Neutrophil (primary cell): ENCODE measurements at regions not wholly inside any gene's neighbourhood (a gene's known extent, or its start where the extent isn't known, plus 50 kb on each side); places are given as distances from the start of the nearest gene placed in this dataset.
"Not testable (repeated sequence)": the region's sequence is repeated elsewhere in the genome, so short reads cannot be mapped to it uniquely, and the experiment has no call there.

Source experiments
- H3K27ac ChIP-seq: fragments of 200-600 bp; sonication (generic); 2 replicates; pipeline ENCODE4 v1.5.1; 2016; ENCODE audit warnings: mild to moderate bottlenecking, moderate library complexity
- H3K27me3 ChIP-seq: fragments of 200-600 bp; sonication (generic); 2 replicates; pipeline ENCODE4 v1.6.0; 2016; ENCODE audit warnings: mild to moderate bottlenecking
- H3K36me3 ChIP-seq: fragments of 200-600 bp; sonication (generic); 2 replicates; pipeline ENCODE4 v1.5.1; 2017
- H3K4me1 ChIP-seq, 2 experiments: fragments of 200-600 bp in 1 of 2; sonication (generic) in 1 of 2; 1 replicate in 1 of 2; 2 replicates in 1 of 2; pipeline versions ENCODE4 v1.5.1 to v1.6.1; 2013 to 2016; ENCODE audit warnings: low read depth in 1 of 2, low read length in 1 of 2, mild to moderate bottlenecking in 1 of 2, moderate library complexity in 1 of 2; ENCODE audit not compliant: control insufficient read depth in 1 of 2, insufficient read depth in 1 of 2
- H3K4me3 ChIP-seq, 2 experiments: fragments of 200-600 bp in 1 of 2; sonication (generic) in 1 of 2; 1 replicate in 1 of 2; 2 replicates in 1 of 2; pipeline ENCODE4 v1.5.1; 2013 to 2016; ENCODE audit warnings: low read depth in 1 of 2, low read length in 1 of 2, mild to moderate bottlenecking in 1 of 2, moderate library complexity in 1 of 2
- H3K9me3 ChIP-seq: fragments of 200-600 bp; sonication (generic); 2 replicates; pipeline ENCODE4 v1.5.1; 2016
- TF ChIP-seq, protein P1 (sequence below): fragments of 200-600 bp; sonication (generic); IDR thresholded peaks from 2 replicates; pipeline ENCODE4 v1.5.1; 2016; ENCODE audit warnings: antibody characterized with exemption

GRCh38 chr6:84842525-84843166 lies 78.2 kb upstream of the TBX18 start:
- TF ChIP-seq, protein P1, sequence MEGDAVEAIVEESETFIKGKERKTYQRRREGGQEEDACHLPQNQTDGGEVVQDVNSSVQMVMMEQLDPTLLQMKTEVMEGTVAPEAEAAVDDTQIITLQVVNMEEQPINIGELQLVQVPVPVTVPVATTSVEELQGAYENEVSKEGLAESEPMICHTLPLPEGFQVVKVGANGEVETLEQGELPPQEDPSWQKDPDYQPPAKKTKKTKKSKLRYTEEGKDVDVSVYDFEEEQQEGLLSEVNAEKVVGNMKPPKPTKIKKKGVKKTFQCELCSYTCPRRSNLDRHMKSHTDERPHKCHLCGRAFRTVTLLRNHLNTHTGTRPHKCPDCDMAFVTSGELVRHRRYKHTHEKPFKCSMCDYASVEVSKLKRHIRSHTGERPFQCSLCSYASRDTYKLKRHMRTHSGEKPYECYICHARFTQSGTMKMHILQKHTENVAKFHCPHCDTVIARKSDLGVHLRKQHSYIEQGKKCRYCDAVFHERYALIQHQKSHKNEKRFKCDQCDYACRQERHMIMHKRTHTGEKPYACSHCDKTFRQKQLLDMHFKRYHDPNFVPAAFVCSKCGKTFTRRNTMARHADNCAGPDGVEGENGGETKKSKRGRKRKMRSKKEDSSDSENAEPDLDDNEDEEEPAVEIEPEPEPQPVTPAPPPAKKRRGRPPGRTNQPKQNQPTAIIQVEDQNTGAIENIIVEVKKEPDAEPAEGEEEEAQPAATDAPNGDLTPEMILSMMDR = no peak
- Histone ChIP-seq H3K4me1 (no peaks in the 10 kb centered on the region), H3K36me3 (no peaks in the 10 kb centered on the region), H3K4me3 (no peak overlapping the region), H3K27me3 (no peaks in the 10 kb centered on the region), H3K27ac (no peak overlapping the region), H3K9me3 (no peaks in the 10 kb centered on the region)

- not testable (repeated sequence) for H3K4me3 ChIP-seq, H3K9me3 ChIP-seq, H3K27me3 ChIP-seq, H3K4me1 ChIP-seq, H3K27ac ChIP-seq, H3K36me3 ChIP-seq
These were observed 72.9 kb upstream of the TBX18 start for GRCh38 chr6:84837068-84837866.

- H3K36me3 ChIP-seq = no peaks in the 10 kb centered on the region
- H3K27ac ChIP-seq = no peak overlapping the region
- H3K4me1 ChIP-seq = no peaks in the 10 kb centered on the region
- no peaks in the 10 kb centered on the region for H3K27me3 ChIP-seq
- TF ChIP-seq, protein P1 = no peak
- H3K4me3 ChIP-seq = no peak overlapping the region
- H3K9me3 ChIP-seq = no peaks in the 10 kb centered on the region
These were observed 72.0 kb upstream of the TBX18 start for GRCh38 chr6:84836366-84836765.

DNA sequence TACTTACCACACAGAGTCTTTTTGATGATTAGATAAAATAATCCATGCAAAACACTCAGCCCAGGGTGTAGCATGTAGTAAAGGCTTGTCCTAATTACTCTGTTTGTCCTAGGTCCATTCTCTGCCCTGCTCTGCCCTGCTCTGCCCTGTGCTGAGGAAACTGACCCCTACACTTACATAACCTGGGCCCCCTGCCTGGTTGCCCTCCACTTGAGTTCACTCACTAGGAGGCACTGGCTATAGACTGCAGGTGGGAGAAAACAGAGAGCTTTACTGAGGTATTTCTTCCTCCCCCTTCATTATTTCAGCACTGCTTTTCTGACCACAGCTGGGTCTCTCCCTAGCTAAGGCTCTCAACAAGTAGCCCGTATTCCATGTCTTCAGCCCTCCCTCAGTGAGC lies 70.9 kb upstream of the TBX18 start:
- H3K4me1 ChIP-seq = no peaks in the 10 kb centered on the region
- TF ChIP-seq, protein P1 = no peak
- no peak overlapping the region for H3K4me3 ChIP-seq
- H3K27ac ChIP-seq = no peak overlapping the region
- H3K9me3 ChIP-seq = no peaks in the 10 kb centered on the region
- H3K27me3 ChIP-seq = no peaks in the 10 kb centered on the region
- H3K36me3 ChIP-seq = no peaks in the 10 kb centered on the region

- not testable (repeated sequence) for H3K4me1 ChIP-seq, H3K27me3 ChIP-seq, H3K4me3 ChIP-seq, H3K36me3 ChIP-seq, H3K27ac ChIP-seq, H3K9me3 ChIP-seq
These were observed 67.5 kb upstream of the TBX18 start for GRCh38 chr6:84831924-84832323.

- H3K4me3 ChIP-seq = no peak overlapping the region
- no peak overlapping the region for H3K27ac ChIP-seq
These were observed 61.1 kb upstream of the TBX18 start for GRCh38 chr6:84825461-84825860.

GRCh38 chr6:84821314-84821713 lies 56.9 kb upstream of the TBX18 start:
- H3K4me1 ChIP-seq, H3K4me3 ChIP-seq, H3K9me3 ChIP-seq, H3K27ac ChIP-seq, H3K27me3 ChIP-seq, H3K36me3 ChIP-seq: not testable (repeated sequence)

More at GRCh38 chr6:84825461-84825860, 61.1 kb upstream of the TBX18 start:
- Histone ChIP-seq H3K27me3 (no peaks in the 10 kb centered on the region), H3K9me3 (no peaks in the 10 kb centered on the region), H3K36me3 (no peaks in the 10 kb centered on the region), H3K4me1 (no peaks in the 10 kb centered on the region)
- TF ChIP-seq, protein P1 = no peak
